ENCODE measurements at regions not wholly inside any gene's neighbourhood (a gene's known extent, or its start where the extent isn't known, plus 50 kb on each side); places are given as distances from the start of the nearest gene placed in this dataset.

- no peak for DNase-seq (ENCODE audit: low read depth)
- H3K4me3 ChIP-seq (ENCODE audit: low read depth, low read length): no peak overlapping the region
- no peak for TF ChIP-seq POLR2A (IDR thresholded peaks at IDR 0.05; ENCODE audit: extremely low read depth, insufficient read length)
- TF ChIP-seq MAX (IDR thresholded peaks at IDR 0.05; ENCODE audit: low read depth, low read length): no peak
- no peak for TF ChIP-seq MYC (IDR thresholded peaks at IDR 0.05; ENCODE audit: low read depth, low read length)
- no peak for TF ChIP-seq CTCF (IDR thresholded peaks at IDR 0.05; ENCODE audit: low read depth, low read length)
Measured at GRCh38 chr3:17995769-17996168, 253.3 kb upstream of the TBC1D5 start.

DNA sequence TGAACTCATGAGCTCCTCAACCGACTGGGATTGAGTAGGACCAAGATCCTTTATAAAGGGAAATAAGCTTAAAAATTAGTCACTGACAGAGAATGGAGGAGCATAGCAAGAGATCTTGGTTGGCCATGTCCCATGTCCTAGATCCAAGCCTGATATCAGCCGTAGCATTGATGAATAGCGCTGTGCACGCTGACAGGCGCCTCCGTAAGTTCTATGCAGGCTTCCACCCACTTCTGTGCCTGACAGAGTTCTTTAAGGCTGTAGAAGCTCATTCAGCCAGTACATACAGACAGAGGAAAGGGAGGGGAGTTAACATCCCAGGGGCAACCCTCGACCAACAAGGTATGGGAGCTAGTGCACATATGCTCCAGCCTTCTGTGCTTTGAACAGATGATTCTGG, 251.7 kb upstream of the TBC1D5 start:
- no peak for DNase-seq (ENCODE audit: low read depth)
- TF ChIP-seq CTCF (IDR thresholded peaks at IDR 0.05; ENCODE audit: low read depth, low read length) (no peak), POLR2A (IDR thresholded peaks at IDR 0.05; ENCODE audit: extremely low read depth, insufficient read length) (no peak), MAX (IDR thresholded peaks at IDR 0.05; ENCODE audit: low read depth, low read length) (no peak), MYC (IDR thresholded peaks at IDR 0.05; ENCODE audit: low read depth, low read length) (no peak)
- H3K4me3 ChIP-seq (ENCODE audit: low read depth, low read length): no peak overlapping the region

- H3K4me3 ChIP-seq (ENCODE audit: low read depth, low read length): no peak overlapping the region
- TF ChIP-seq CTCF (IDR thresholded peaks at IDR 0.05; ENCODE audit: low read depth, low read length) (no peak), POLR2A (IDR thresholded peaks at IDR 0.05; ENCODE audit: extremely low read depth, insufficient read length) (no peak), MAX (IDR thresholded peaks at IDR 0.05; ENCODE audit: low read depth, low read length) (no peak), MYC (IDR thresholded peaks at IDR 0.05; ENCODE audit: low read depth, low read length) (no peak)
- DNase-seq (ENCODE audit: low read depth): no peak
Measured at GRCh38 chr3:17990390-17990789, 248.0 kb upstream of the TBC1D5 start.

- no peak for DNase-seq (ENCODE audit: low read depth)
- no peak for TF ChIP-seq MYC (IDR thresholded peaks at IDR 0.05; ENCODE audit: low read depth, low read length)
- no peak for TF ChIP-seq CTCF (IDR thresholded peaks at IDR 0.05; ENCODE audit: low read depth, low read length)
- TF ChIP-seq POLR2A (IDR thresholded peaks at IDR 0.05; ENCODE audit: extremely low read depth, insufficient read length): no peak
- TF ChIP-seq MAX (IDR thresholded peaks at IDR 0.05; ENCODE audit: low read depth, low read length): no peak
- H3K4me3 ChIP-seq (ENCODE audit: low read depth, low read length): no peak overlapping the region
Measured at GRCh38 chr3:17986348-17986816, 244.0 kb upstream of the TBC1D5 start.

DNA sequence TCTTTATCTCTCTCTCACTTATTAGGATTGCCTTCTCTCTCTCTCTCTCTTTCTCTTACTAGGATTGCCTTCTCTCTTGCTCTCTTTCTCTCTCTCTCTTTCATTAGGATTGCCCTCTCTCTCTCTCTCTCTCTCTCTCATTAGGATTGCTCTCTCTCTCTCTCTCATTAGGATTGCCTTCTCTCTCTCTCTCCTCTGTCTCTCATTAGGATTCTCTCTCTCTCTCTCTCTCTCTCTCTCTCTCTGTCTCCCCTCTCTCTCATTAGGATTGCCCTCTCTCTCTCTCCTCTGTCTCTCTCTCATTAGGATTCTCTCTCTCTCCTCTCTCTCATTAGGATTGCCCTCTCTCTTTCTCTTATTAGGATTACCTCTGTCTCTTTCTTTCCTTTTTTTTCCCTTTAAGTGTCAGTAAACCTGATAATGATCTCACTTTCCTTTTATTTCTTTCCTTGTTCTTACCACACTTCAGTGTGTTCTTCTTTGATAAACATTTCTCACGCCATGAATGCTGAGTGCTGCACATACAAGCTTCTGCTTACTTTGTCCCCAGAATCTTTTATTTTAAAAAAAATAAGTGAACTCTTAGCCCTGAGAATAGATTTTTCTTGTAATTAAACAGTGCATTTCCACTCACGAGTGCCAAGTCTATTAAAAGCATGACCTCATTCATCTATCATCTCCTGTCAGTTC, 243.4 kb upstream of the TBC1D5 start:
- DNase-seq (ENCODE audit: low read depth): no peak
- no peak overlapping the region for H3K4me3 ChIP-seq (ENCODE audit: low read depth, low read length)
- TF ChIP-seq MYC (IDR thresholded peaks at IDR 0.05; ENCODE audit: low read depth, low read length) (no peak), MAX (IDR thresholded peaks at IDR 0.05; ENCODE audit: low read depth, low read length) (no peak), POLR2A (IDR thresholded peaks at IDR 0.05; ENCODE audit: extremely low read depth, insufficient read length) (no peak), CTCF (IDR thresholded peaks at IDR 0.05; ENCODE audit: low read depth, low read length) (no peak)

Measured in NB4 (cell line).